ENCODE measurements at regions not wholly inside any gene's neighbourhood (a gene's known extent, or its start where the extent isn't known, plus 50 kb on each side); places are given as distances from the start of the nearest gene placed in this dataset.
"Not testable (repeated sequence)": the region's sequence is repeated elsewhere in the genome, so short reads cannot be mapped to it uniquely, and the experiment has no call there.

DNA sequence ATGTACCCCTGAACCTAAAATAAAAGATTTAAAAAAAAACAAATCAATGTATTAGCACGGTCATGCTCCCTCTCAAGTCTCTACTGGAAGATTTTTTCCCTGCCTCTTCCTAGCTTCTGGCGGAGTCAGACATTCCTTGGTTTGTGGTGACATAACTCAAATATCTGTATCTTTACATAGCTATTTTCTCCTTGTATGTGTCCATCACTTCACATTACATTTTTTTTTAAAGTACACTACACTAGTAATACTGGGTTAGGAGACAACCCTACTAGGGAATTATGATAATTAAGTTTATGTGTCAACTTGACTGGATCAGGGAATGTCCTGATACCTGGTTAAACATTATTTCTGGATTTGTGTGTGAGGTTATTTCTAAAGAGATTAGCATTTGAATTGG lies 1197.9 kb downstream of the TECRL start:
- no peak overlapping the region for H3K9ac ChIP-seq (ENCODE audit: extremely low read depth, low read length, poor library complexity, severe bottlenecking)
- Mint-ChIP-seq H3K27ac (no peak overlapping the region), H3K9me3 (peaks cover 34% of the 10 kb centered on the region), H3K4me1 (peaks cover 10% of the 10 kb centered on the region), H3K36me3 (ENCODE audit: low read depth) (peaks cover 6% of the 10 kb centered on the region), H3K4me3 (no peak overlapping the region), H3K27me3 (ENCODE audit: insufficient read depth) (no peaks in the 10 kb centered on the region)
- DNase-seq = no peak
- H3K4me1 ChIP-seq (ENCODE audit: control insufficient read depth, insufficient read depth, low read length) = no peaks in the 10 kb centered on the region
- no peaks in the 10 kb centered on the region for H3K36me3 ChIP-seq (ENCODE audit: control insufficient read depth, insufficient read depth, low read length)
- WGBS, 2 experiments (ENCODE audit: insufficient coverage in 1 of 2, insufficient read length in 1 of 2) = 80 to 91% methylated on average over 1 to 2 of the region's 2 CpGs
- peaks cover 26% of the 10 kb centered on the region for H3K9me3 ChIP-seq (ENCODE audit: control insufficient read depth, low read length)
- no peak overlapping the region for H3K27ac ChIP-seq (ENCODE audit: low read depth, low read length)
- no peaks in the 10 kb centered on the region for H3K27me3 ChIP-seq (ENCODE audit: control insufficient read depth, insufficient read depth, low read length, poor library complexity, severe bottlenecking)
- TF ChIP-seq, protein P1, sequence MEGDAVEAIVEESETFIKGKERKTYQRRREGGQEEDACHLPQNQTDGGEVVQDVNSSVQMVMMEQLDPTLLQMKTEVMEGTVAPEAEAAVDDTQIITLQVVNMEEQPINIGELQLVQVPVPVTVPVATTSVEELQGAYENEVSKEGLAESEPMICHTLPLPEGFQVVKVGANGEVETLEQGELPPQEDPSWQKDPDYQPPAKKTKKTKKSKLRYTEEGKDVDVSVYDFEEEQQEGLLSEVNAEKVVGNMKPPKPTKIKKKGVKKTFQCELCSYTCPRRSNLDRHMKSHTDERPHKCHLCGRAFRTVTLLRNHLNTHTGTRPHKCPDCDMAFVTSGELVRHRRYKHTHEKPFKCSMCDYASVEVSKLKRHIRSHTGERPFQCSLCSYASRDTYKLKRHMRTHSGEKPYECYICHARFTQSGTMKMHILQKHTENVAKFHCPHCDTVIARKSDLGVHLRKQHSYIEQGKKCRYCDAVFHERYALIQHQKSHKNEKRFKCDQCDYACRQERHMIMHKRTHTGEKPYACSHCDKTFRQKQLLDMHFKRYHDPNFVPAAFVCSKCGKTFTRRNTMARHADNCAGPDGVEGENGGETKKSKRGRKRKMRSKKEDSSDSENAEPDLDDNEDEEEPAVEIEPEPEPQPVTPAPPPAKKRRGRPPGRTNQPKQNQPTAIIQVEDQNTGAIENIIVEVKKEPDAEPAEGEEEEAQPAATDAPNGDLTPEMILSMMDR (conservative IDR thresholded peaks at IDR 0.05) = no peak
- no peak overlapping the region for H3K4me3 ChIP-seq (ENCODE audit: low read length)

DNA sequence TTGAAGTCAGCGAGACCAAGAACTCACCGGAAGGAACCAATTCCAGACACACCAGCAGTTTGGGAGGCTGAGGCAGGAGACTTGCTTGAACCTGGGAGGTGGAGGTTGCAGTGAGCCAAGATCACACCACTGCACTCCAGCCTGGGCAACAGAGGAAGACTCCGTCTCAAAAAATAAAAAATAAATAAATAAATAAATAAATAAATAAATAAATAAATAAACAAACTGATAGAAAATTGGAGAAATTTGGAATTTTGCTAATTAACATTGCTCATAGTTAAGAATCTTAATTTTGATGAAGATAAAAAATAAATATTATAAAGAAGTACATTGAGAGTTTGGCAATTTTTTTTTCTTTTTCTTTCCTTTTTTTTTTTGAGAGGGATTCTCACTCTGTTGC lies 1216.2 kb downstream of the TECRL start:
- DNase-seq; H3K4me1 ChIP-seq (ENCODE audit: control insufficient read depth, insufficient read depth, low read length); H3K27ac ChIP-seq (ENCODE audit: low read depth, low read length); H3K4me3 Mint-ChIP-seq; H3K36me3 Mint-ChIP-seq (ENCODE audit: low read depth); H3K27me3 ChIP-seq (ENCODE audit: control insufficient read depth, insufficient read depth, low read length, poor library complexity, severe bottlenecking); H3K36me3 ChIP-seq (ENCODE audit: control insufficient read depth, insufficient read depth, low read length); H3K27me3 Mint-ChIP-seq (ENCODE audit: insufficient read depth); H3K4me3 ChIP-seq (ENCODE audit: low read length); H3K27ac Mint-ChIP-seq; H3K9ac ChIP-seq (ENCODE audit: extremely low read depth, low read length, poor library complexity, severe bottlenecking): not testable (repeated sequence)
- peaks cover 27% of the 10 kb centered on the region for H3K9me3 ChIP-seq (ENCODE audit: control insufficient read depth, low read length)
- Mint-ChIP-seq H3K9me3 (peaks cover 19% of the 10 kb centered on the region), H3K4me1 (peaks cover 17% of the 10 kb centered on the region)
- 69 to 95% methylated on average over 2 of the region's 3 CpGs for WGBS, 2 experiments (ENCODE audit: insufficient coverage in 1 of 2, insufficient read length in 1 of 2)

DNA sequence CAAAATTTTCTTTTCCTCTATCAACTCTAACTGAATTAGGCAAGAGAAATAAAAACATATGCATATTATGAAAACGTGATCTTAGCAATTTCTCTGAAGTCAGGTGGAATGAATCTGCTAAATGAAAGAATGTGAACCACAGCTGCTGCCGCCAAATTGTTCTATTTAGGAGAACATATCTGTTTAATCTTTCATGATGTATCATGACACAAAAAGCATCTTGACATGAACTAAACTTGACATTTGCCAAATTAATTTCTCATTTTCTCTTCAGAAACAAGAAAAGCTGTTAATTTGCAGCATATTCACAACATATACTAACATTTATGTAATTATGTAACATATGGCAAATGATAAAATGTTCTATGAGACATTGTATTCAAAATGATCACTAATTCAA lies 1237.9 kb downstream of the TECRL start:
- H3K27ac ChIP-seq (ENCODE audit: low read depth, low read length) = no peak overlapping the region
- no peak overlapping the region for H3K4me3 ChIP-seq (ENCODE audit: low read length)
- H3K4me3 Mint-ChIP-seq = no peak overlapping the region
- no peak for DNase-seq
- no peaks in the 10 kb centered on the region for H3K27me3 ChIP-seq (ENCODE audit: control insufficient read depth, insufficient read depth, low read length, poor library complexity, severe bottlenecking)
- no peaks in the 10 kb centered on the region for H3K36me3 Mint-ChIP-seq (ENCODE audit: low read depth)
- H3K9me3 Mint-ChIP-seq = peaks cover 7% of the 10 kb centered on the region
- H3K27ac Mint-ChIP-seq = no peak overlapping the region
- no peaks in the 10 kb centered on the region for H3K36me3 ChIP-seq (ENCODE audit: control insufficient read depth, insufficient read depth, low read length)
- H3K4me1 ChIP-seq (ENCODE audit: control insufficient read depth, insufficient read depth, low read length) = no peaks in the 10 kb centered on the region
- 81% methylated on average over 2 of the region's 2 CpGs; no CpG with 5 or more reads in 1 of the 2 experiments for WGBS, 2 experiments (ENCODE audit: insufficient coverage in 1 of 2, insufficient read length in 1 of 2)
- H3K9me3 ChIP-seq (ENCODE audit: control insufficient read depth, low read length) = peaks cover 2% of the 10 kb centered on the region
- peaks cover 2% of the 10 kb centered on the region for H3K4me1 Mint-ChIP-seq
- H3K9ac ChIP-seq (ENCODE audit: extremely low read depth, low read length, poor library complexity, severe bottlenecking) = no peak overlapping the region
- TF ChIP-seq, protein P1 (conservative IDR thresholded peaks at IDR 0.05) = no peak
- no peaks in the 10 kb centered on the region for H3K27me3 Mint-ChIP-seq (ENCODE audit: insufficient read depth)

DNA sequence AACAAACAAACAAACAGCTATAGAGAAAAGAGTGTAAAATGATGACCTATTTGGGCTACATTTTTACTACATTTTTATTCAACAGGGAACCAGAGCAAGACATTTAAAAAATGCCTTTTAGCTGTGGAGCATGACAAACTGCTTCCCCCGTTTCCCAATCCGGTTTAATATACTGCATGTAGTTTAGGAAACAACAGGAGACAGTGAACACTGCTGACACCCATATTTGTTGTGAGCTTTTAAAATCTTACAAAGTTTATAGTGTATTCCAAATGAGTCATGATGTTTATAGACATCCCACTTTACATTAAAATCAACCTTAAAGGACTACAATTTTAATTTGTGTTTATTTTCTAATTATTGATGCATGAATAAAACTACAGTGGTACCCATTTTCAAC lies 1238.3 kb downstream of the TECRL start:
- H3K4me3 ChIP-seq (ENCODE audit: low read length) = no peak overlapping the region
- TF ChIP-seq, protein P1 (conservative IDR thresholded peaks at IDR 0.05) = no peak
- Mint-ChIP-seq H3K27ac (no peak overlapping the region), H3K36me3 (ENCODE audit: low read depth) (no peaks in the 10 kb centered on the region), H3K4me1 (peaks cover 3% of the 10 kb centered on the region), H3K9me3 (peaks cover 8% of the 10 kb centered on the region), H3K27me3 (ENCODE audit: insufficient read depth) (no peaks in the 10 kb centered on the region), H3K4me3 (no peak overlapping the region)
- 96 to 100% methylated on average over 2 of the region's 2 CpGs for WGBS, 2 experiments (ENCODE audit: insufficient coverage in 1 of 2, insufficient read length in 1 of 2)
- H3K27ac ChIP-seq (ENCODE audit: low read depth, low read length) = no peak overlapping the region
- H3K27me3 ChIP-seq (ENCODE audit: control insufficient read depth, insufficient read depth, low read length, poor library complexity, severe bottlenecking) = no peaks in the 10 kb centered on the region
- no peak overlapping the region for H3K9ac ChIP-seq (ENCODE audit: extremely low read depth, low read length, poor library complexity, severe bottlenecking)
- H3K4me1 ChIP-seq (ENCODE audit: control insufficient read depth, insufficient read depth, low read length) = no peaks in the 10 kb centered on the region
- H3K9me3 ChIP-seq (ENCODE audit: control insufficient read depth, low read length) = peaks cover 4% of the 10 kb centered on the region
- H3K36me3 ChIP-seq (ENCODE audit: control insufficient read depth, insufficient read depth, low read length) = no peaks in the 10 kb centered on the region
- no peak for DNase-seq
